ENCODE measurements at regions not wholly inside any gene's neighbourhood (a gene's known extent, or its start where the extent isn't known, plus 50 kb on each side); places are given as distances from the start of the nearest gene placed in this dataset.

DNA sequence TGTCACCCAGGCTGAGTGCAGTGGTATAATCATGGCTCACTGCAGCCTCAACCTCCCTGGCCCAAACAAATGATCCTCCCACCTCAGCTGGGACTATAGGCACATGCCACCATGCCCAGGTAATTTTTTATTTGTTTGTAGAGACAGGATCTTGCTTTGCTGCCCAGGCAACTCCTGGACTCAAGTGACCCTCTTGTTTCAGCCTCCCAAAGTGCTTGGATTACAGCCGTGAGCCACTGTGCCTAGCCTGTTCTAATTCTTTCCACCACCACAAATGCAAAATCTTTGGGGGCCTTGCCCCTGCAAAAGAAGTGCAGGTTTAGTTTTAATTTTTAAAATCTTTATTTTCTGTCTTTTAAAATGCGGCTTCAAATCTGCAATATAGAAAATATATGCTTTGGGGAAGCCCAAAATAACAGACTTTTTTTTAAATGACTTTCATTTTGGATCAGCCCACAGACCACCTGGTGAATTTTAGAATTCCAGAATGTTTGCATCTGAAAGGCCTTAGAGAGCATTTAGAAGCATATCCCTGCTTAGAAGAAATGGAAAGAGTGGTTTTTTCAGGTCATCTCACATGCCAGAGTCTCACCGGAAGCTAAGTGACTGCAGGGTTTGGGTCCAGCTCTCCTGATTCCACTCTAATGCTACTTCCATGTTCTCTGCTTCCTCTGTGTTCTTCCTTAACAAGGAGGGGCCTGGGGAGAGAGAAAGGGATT, 111.4 kb upstream of the FER start:
- TF ChIP-seq, protein P1, sequence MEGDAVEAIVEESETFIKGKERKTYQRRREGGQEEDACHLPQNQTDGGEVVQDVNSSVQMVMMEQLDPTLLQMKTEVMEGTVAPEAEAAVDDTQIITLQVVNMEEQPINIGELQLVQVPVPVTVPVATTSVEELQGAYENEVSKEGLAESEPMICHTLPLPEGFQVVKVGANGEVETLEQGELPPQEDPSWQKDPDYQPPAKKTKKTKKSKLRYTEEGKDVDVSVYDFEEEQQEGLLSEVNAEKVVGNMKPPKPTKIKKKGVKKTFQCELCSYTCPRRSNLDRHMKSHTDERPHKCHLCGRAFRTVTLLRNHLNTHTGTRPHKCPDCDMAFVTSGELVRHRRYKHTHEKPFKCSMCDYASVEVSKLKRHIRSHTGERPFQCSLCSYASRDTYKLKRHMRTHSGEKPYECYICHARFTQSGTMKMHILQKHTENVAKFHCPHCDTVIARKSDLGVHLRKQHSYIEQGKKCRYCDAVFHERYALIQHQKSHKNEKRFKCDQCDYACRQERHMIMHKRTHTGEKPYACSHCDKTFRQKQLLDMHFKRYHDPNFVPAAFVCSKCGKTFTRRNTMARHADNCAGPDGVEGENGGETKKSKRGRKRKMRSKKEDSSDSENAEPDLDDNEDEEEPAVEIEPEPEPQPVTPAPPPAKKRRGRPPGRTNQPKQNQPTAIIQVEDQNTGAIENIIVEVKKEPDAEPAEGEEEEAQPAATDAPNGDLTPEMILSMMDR (IDR thresholded peaks at IDR 0.05), result no peak
- DNase-seq (ENCODE audit: low spot score), result no peak
- H3K27ac ChIP-seq, result no peak overlapping the region
- H3K4me3 ChIP-seq, result no peak overlapping the region

DNA sequence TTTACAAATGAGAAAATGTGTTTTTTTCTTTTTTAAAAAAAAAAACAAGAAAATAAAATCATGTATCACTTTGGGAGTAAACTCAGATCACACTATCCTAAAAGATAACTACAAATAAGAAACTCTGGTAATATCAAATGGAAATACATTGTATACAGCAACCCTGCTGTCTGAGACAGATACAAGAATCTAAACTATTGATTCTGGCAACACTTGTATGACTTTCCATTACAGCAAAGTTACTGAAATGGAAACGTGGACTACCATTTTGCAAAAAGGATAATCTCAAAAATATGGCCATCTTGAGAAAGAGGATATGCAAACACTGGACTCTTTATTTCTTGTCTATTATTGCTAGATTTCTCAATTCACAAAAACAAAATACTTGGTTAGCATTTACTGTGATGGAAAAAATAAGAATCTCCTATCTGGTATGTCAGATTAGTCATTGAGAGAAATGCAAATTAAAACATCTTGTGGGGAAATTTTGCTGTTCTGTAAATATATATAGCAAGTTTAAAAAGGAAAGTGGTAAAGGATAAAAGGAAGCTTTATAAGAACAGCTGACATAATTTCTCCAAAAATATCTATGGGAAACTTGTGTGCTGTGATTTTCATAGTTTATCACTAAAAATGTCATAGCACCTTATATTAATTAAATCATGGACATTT, 112.9 kb upstream of the FER start:
- Histone ChIP-seq H3K27ac (no peak overlapping the region), H3K4me3 (no peak overlapping the region)
- DNase-seq (ENCODE audit: low spot score), result no peak
- TF ChIP-seq, protein P1 (IDR thresholded peaks at IDR 0.05), result no peak

DNA sequence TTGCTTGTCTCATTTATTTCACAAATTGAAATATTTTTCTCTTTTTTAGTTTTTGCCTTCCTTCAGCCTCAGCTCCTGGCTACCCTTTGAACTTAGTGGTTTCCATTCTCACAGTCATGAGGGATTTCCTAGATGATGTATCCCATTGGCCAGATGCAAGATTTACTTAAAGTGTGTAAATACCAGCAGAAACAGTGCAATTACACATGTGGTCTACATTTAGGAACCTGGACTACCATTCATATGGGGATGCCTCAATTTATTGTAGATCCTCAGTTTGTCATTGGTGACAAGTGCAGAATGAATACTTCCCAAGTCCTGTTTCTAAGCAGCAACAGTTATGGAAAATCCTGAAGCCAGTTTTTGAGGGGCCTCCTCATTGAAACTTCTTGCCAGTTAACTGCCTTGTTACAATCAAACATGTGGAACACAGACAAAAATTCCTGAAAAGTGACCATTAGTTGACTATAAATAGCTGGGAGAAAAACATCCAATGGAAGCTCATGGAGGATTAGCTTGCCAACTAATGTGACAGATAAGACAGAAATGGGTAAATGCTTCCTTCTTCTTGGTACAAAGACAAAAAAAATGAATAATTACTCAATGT, 113.6 kb upstream of the FER start:
- DNase-seq (ENCODE audit: low spot score), result no peak
- no peak overlapping the region for H3K27ac ChIP-seq
- H3K4me3 ChIP-seq, result no peak overlapping the region
- TF ChIP-seq, protein P1 (IDR thresholded peaks at IDR 0.05), result no peak

DNA sequence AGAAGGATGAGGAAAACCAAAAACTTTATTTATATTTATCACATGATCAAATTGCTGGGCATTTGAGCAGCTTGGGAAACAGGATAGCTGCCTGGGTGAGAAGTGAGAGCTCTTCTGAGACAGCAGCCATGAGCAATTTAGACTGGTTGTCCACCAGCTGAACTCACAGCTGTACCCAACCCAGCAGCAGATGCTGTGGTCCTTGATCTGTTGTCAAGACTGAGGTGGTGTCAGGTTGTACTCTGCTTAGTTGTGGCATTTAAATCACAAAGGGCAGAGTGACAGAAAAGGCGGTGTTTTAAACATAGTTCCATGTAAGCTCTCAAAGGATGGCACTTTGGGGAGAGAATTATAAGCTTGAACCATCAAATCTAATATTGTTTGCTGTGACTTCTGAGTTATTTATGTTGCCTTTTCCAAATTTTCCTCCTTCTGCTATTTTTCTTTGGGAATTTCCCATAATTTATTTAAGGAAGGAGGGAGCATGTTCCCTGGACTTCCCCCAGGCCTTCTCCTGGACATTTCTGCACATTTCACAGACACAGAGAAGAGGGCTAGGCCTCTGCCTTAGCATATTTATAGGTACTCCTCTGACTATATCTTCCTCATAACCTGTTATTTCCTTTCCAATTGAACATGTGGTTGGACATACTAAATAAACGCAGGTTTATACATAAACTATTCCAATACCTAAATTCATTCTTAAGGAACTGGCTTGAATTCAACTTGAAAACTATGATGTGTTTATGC, 117.7 kb upstream of the FER start:
- TF ChIP-seq, protein P1 (IDR thresholded peaks at IDR 0.05), result no peak
- H3K4me3 ChIP-seq, result no peak overlapping the region
- no peak for DNase-seq (ENCODE audit: low spot score)

DNA sequence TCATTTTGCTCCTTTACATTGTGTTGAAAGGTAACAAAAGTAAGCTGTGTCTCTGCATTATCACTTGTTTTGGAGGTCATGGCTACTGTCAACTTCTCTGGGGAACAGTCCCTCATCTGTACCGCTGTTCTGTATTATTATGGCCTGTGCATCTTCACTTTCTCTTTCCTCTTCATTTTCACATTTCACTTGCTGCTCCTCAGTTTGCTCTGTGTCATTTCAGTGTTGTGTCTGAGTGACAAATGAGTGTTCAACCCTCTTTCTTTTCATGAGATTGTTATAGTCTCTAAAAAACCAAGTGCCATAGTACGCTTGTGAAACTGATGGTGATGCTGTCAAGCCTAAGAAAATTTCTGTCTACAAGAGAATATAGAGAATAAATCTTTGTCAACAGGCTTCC, 122.0 kb upstream of the FER start:
- Histone ChIP-seq H3K4me3 (no peak overlapping the region), H3K27ac (no peak overlapping the region)
- no peak for DNase-seq (ENCODE audit: low spot score)
- TF ChIP-seq, protein P1 (IDR thresholded peaks at IDR 0.05), result no peak

More for the DNA sequence above, 117.7 kb upstream of the FER start:
- no peak overlapping the region for H3K27ac ChIP-seq

DNA sequence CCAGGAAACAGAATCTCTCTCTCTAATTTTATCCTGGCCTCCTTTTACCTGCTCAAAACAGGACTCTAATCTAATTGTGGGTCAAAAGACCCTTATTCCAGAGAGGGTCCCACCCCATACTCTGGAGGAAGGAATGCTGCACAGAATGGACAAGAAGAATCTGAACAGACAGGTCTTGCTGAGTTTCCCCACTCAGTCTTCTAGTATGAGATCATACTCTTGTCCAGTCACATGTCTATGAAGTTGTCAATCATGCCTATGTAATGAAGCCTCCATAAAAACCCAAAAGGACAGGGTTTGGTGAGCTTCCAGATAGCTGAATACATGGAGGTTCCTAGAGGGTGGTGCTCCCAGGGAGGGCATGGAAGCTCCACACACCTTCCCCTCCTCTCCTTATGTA, 123.9 kb upstream of the FER start:
- Histone ChIP-seq H3K27ac (no peak overlapping the region), H3K4me3 (no peak overlapping the region)
- DNase-seq (ENCODE audit: low spot score), result no peak
- TF ChIP-seq, protein P1 (IDR thresholded peaks at IDR 0.05), result no peak
